Calu3 (cell line): ENCODE measurements at regions not wholly inside any gene's neighbourhood (a gene's known extent, or its start where the extent isn't known, plus 50 kb on each side); places are given as distances from the start of the nearest gene placed in this dataset.

ENCODE experiments used
- BruUV-seq: library from RNA; stranded (reverse); fragments of 400-500 nt; replicated peaks from 2 replicates; lab custom pipeline; 2021; lab: Mats Ljungman, UMichigan
- CTCF ChIA-PET: fragments of 300-600 bp; sonication (Branson Sonifier 250); formaldehyde crosslinking; loops from one replicate; lab custom pipeline; 2022; ENCODE audit warnings: antibody characterized with exemption; lab: Charles Lee
- DNase-seq: peaks from one replicate; pipeline ENCODE4 v3.0.0; 2022
- H3K27ac Mint-ChIP-seq: one replicate; pipeline ENCODE4 v1.8.0; 2022; ENCODE audit warnings: mixed read lengths; ENCODE audit not compliant: unreplicated experiment
- H3K27me3 Mint-ChIP-seq: one replicate; pipeline ENCODE4 v1.8.0; 2022; ENCODE audit warnings: mixed read lengths; ENCODE audit not compliant: unreplicated experiment
- H3K36me3 Mint-ChIP-seq: one replicate; pipeline ENCODE4 v1.8.0; 2022; ENCODE audit warnings: mild to moderate bottlenecking, moderate library complexity, mixed read lengths; ENCODE audit not compliant: insufficient read depth, unreplicated experiment
- H3K4me1 Mint-ChIP-seq: one replicate; pipeline ENCODE4 v1.8.0; 2022; ENCODE audit warnings: mild to moderate bottlenecking, low read depth, mixed read lengths; ENCODE audit not compliant: unreplicated experiment
- H3K4me3 Mint-ChIP-seq: one replicate; pipeline ENCODE4 v1.8.0; 2022; ENCODE audit warnings: mild to moderate bottlenecking, low read depth, moderate library complexity, mixed read lengths; ENCODE audit not compliant: unreplicated experiment
- H3K9me3 Mint-ChIP-seq: one replicate; pipeline ENCODE4 v1.8.0; 2022; ENCODE audit warnings: low read depth, mixed read lengths; ENCODE audit not compliant: unreplicated experiment
- intact Hi-C: fragments of 100-400 bp; cut with micrococcal nuclease; formaldehyde crosslinking; loops from one replicate; pipeline ENCODE4 v1.10.0; 2022; ENCODE audit not compliant: unreplicated experiment
- TF ChIP-seq, protein P1 (sequence below): fragments of 200-600 bp; IDR thresholded peaks from one replicate; pipeline ENCODE4 v1.8.0; 2022; ENCODE audit warnings: antibody characterized with exemption; ENCODE audit not compliant: unreplicated experiment

DNA sequence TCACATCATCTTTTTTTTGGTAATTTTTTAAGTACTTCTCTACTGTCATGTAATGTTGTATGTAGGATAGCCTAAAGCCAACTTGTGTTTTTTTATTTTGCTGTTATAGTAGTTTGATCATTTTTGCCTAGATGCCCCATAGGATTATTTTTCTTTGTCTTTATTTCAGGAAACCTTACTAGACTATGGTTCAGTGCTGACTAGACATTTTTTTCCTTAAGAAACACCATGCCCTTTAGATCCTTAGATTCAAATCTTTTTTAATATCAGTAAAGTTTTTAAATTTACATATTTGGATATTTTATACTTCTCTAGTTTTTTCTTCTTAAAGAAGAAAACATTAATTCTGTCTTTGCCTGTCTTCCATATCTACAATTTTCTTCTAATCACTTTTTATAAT lies 221.3 kb downstream of the IDS start:
- no peaks in the 10 kb centered on the region for H3K36me3 Mint-ChIP-seq
- TF ChIP-seq, protein P1, sequence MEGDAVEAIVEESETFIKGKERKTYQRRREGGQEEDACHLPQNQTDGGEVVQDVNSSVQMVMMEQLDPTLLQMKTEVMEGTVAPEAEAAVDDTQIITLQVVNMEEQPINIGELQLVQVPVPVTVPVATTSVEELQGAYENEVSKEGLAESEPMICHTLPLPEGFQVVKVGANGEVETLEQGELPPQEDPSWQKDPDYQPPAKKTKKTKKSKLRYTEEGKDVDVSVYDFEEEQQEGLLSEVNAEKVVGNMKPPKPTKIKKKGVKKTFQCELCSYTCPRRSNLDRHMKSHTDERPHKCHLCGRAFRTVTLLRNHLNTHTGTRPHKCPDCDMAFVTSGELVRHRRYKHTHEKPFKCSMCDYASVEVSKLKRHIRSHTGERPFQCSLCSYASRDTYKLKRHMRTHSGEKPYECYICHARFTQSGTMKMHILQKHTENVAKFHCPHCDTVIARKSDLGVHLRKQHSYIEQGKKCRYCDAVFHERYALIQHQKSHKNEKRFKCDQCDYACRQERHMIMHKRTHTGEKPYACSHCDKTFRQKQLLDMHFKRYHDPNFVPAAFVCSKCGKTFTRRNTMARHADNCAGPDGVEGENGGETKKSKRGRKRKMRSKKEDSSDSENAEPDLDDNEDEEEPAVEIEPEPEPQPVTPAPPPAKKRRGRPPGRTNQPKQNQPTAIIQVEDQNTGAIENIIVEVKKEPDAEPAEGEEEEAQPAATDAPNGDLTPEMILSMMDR, result no peak
- no peak for DNase-seq
- no TSS peak for BruUV-seq
- H3K9me3 Mint-ChIP-seq, result no peaks in the 10 kb centered on the region
- H3K27me3 Mint-ChIP-seq, result no peaks in the 10 kb centered on the region
- no peak overlapping the region for H3K27ac Mint-ChIP-seq
- H3K4me3 Mint-ChIP-seq, result no peak overlapping the region
- intact Hi-C loops, result no loop called here
- CTCF ChIA-PET, result no interaction called here
- H3K4me1 Mint-ChIP-seq, result no peaks in the 10 kb centered on the region

DNA sequence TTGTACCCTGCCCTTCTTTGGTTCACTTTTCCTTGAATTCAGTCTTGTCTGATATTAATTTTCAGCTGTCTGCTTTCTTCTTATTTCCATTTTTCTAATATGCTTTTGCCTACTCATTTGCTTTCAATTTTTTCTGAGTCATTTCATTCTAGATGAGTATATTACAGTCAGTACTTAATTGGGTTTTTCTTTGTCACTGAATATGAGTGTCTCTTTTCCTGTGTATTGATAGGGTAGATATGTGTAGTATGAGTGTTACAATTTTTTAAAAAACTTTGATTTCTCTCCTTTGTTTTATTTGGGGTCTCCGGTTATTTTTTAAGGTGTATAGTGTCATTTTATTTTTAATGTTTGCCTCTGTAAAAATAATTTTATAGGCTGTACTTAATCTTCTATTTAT lies 222.2 kb downstream of the IDS start:
- Mint-ChIP-seq H3K9me3 (no peaks in the 10 kb centered on the region), H3K27me3 (no peaks in the 10 kb centered on the region), H3K4me1 (no peaks in the 10 kb centered on the region), H3K4me3 (no peak overlapping the region), H3K27ac (no peak overlapping the region), H3K36me3 (no peaks in the 10 kb centered on the region)
- DNase-seq, result no peak
- TF ChIP-seq, protein P1, result no peak
- CTCF ChIA-PET, result no interaction called here
- intact Hi-C loops, result no loop called here
- no TSS peak for BruUV-seq

DNA sequence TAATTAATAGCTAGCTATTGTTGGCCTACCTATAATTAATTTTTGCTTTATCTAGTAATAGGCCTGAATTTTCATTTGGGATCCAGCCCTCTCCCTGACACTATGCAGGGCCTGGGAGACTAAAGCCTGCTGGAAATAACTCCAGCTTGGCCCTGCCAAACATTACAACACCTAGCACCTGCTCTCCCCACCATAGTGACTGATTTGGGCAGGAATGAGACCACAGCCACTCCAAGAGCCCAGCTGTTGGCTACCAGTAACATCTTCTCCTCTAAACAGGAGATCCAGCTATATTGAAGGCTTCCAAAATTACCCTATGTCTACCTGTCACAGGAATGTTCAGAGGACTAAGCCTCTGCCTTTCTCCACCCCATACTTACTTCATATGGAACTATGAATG lies 225.1 kb downstream of the IDS start:
- CTCF ChIA-PET, result interaction anchor here (0.7 kb wide), 1 partner anchor 841 kb away, joined by 3 read pairs; no protein-coding TSS in a partner anchor
- intact Hi-C loops, result no loop called here
- no TSS peak for BruUV-seq
- H3K4me1 Mint-ChIP-seq, result no peaks in the 10 kb centered on the region
- no peak overlapping the region for H3K4me3 Mint-ChIP-seq
- H3K27me3 Mint-ChIP-seq, result no peaks in the 10 kb centered on the region
- no peaks in the 10 kb centered on the region for H3K36me3 Mint-ChIP-seq
- DNase-seq, result no peak
- H3K27ac Mint-ChIP-seq, result no peak overlapping the region
- no peaks in the 10 kb centered on the region for H3K9me3 Mint-ChIP-seq
- TF ChIP-seq, protein P1, result no peak

DNA sequence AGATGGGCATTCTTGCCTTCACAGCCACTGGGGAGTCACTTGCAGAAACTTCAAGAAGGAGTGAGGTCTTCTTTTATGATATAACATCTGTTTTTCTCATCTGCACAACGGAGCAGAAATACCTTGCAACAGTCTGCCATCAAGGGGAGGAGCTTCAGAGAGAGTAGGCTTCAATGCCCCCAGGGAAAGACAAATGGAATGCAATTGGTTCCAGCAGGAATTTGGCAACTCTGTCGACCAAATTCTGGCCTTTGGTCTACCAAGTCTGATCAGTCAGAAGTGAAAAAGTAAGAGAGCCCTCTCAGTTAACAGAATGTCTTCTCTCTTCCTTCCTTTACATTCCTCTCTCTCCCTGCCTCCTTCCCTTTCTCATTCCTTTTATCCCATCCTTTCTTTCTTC lies 229.3 kb downstream of the IDS start:
- TF ChIP-seq, protein P1, result no peak
- Mint-ChIP-seq H3K4me3 (no peak overlapping the region), H3K9me3 (no peaks in the 10 kb centered on the region), H3K27me3 (no peaks in the 10 kb centered on the region), H3K36me3 (no peaks in the 10 kb centered on the region), H3K4me1 (no peaks in the 10 kb centered on the region), H3K27ac (no peak overlapping the region)
- CTCF ChIA-PET, result no interaction called here
- intact Hi-C loops, result no loop called here
- BruUV-seq, result no TSS peak
- DNase-seq, result no peak
